Hematopoietic multipotent progenitor cell treated with erythropoietin and hydrocortisone succinate and interleukin-3 and kit ligand, for 4 days (in vitro differentiated cells): ENCODE measurements at regions not wholly inside any gene's neighbourhood (a gene's known extent, or its start where the extent isn't known, plus 50 kb on each side); places are given as distances from the start of the nearest gene placed in this dataset.

Experiments used
- DNase-seq: peaks from one replicate; pipeline ENCODE4 v3.0.0-alpha.2; 2015

GRCh38 chr13:107223867-107224266, 655.9 kb upstream of the ARGLU1 start:
- no peak for DNase-seq

- DNase-seq, result no peak
Measured at GRCh38 chr13:107222597-107222996, 654.7 kb upstream of the ARGLU1 start.

- no peak for DNase-seq
Measured at GRCh38 chr13:107220245-107220644, 652.3 kb upstream of the ARGLU1 start.

- DNase-seq, result no peak
Measured at GRCh38 chr13:107217251-107217650, 649.3 kb upstream of the ARGLU1 start.

- DNase-seq, result no peak
Measured at GRCh38 chr13:107216046-107216755, 648.3 kb upstream of the ARGLU1 start.

DNA sequence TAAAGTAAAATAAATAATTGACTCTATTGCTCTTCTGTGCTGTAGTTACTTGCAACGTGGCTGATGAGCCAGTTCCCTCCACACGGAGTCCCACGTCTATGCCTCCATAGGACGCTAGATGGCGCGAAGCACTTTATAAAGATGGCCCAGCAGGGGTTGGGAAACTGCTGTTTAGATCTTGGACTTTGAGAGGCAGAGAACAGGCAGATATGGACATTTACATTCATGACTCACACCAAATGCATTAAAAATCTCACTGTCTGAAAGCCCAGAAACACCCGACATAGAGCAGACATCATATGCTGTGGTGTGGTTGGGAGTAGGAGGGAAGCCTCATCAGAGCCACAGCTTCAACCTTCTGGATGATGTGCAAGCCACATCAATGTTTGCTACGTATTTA, 643.1 kb upstream of the ARGLU1 start:
- peak; percentile 83 for DNase-seq

- no peak for DNase-seq
Measured at GRCh38 chr13:107210723-107211030, 642.7 kb upstream of the ARGLU1 start.

- DNase-seq, result no peak
Measured at GRCh38 chr13:107209824-107210722, 642.1 kb upstream of the ARGLU1 start.

- no peak for DNase-seq
Measured at GRCh38 chr13:107208889-107209288, 641.0 kb upstream of the ARGLU1 start.

GRCh38 chr13:107205318-107206104, 637.6 kb upstream of the ARGLU1 start:
- peak; percentile 73 for DNase-seq

DNA sequence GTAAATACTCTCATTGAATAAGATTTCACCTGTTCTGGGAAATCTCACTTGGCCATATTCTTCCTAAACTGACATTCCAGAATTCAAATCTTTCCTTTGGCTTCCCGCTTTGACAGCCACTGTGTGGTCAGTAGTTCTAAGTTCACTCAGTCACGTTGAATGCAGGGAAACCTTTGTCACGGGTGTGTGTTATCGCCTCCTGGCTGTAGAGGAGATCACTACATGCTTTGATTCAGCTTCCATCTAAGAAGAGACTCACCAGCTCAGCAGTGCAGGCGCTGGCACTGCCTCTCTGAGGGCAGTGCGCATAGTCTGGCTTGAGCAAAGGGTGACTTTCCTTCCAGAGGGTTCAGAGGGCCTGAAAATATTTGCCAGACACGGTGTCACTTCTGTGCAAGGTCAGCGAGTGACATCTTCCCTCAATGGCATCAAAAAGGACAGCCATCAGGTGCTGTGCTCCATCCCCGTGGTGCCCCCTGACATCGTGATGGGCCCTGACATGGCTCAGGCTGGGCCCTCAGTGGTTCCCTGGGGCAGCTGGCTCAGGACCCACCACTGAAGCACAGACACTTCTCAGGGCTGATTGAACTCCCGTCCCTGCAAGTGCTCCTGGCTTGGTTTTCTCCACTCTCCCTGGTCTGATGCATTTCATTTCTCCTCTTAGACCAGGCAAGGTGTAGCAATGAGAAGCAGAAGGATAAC, 635.4 kb upstream of the ARGLU1 start:
- DNase-seq, result peak; percentile 41

- no peak for DNase-seq
Measured at GRCh38 chr13:107202371-107203023, 634.6 kb upstream of the ARGLU1 start.

DNA sequence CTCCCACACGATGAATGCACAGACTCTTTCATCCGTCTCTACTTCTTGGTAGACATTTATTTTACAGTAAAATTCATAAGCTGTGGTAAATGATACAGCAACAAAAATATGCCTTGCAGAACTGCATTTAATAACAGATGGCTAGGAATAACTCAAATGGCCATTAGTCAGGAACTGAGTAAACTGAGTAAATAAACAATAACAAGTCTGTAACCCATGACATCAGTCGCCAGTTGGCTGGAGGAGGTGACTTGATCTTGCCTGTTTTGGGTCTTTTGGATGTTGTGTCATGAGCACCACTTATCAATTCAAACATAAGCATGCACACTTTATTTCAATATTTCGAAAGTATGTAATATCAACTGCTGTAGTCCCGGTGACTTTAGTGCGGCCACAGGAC, 632.6 kb upstream of the ARGLU1 start:
- DNase-seq, result no peak

DNA sequence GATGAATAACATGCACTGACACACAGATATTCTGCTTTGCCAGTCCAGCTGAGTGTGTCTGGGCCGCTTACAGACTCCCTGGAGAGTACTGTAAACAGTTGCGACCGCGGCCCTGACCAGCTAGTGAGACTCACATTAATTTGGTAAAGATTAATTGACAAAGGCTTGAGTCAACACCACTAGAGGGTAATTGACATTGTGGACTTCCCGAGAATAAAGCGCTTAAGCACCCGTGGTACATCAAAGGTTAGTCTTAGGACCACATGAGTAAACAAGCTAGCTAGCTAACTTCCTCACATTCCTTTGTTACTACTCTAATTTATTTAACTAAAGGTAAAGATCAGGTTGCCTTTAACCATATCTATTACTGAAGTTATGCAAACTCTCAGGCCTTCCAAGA, 624.4 kb upstream of the ARGLU1 start:
- DNase-seq, result no peak

DNA sequence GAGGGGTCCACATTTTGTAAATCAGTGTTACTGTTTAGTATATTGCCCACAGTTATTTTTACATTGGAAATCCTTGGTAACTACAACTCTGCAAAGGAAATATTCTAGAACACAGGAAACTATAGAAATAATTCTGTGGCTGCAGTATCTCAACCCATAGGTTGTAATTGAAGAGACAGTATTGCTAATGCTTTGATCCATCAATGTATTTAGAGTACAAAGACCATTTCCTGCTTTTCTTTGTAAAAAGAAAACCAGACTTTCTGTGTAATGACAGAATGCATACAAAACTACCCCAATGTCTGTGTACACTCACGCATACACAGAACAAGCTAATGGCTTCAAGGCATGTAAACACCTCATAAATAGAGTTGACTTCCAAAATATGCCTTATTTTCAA, 622.1 kb upstream of the ARGLU1 start:
- no peak for DNase-seq

DNA sequence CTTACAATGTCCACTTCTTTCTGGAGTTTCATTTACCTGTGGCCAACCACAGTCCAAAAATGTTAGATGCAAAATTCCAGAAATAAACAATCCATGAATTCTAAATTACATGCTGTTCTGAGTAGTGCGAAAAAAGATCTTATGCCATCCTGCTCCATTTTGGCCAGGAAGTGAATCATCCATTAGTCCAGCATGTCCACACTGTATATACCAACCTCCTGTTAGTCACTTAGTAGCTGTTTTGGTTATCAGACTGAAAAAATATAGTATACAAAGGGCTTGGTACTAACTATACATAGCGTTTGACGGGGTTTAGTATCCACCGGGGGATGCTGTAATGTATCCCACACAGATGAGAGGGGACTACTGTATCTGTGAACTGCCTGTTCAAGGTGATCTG, 618.0 kb upstream of the ARGLU1 start:
- DNase-seq, result no peak

- DNase-seq, result no peak
Measured at GRCh38 chr13:107170270-107170931, 602.5 kb upstream of the ARGLU1 start.

- DNase-seq, result no peak
Measured at GRCh38 chr13:107157271-107157670, 589.3 kb upstream of the ARGLU1 start.

DNA sequence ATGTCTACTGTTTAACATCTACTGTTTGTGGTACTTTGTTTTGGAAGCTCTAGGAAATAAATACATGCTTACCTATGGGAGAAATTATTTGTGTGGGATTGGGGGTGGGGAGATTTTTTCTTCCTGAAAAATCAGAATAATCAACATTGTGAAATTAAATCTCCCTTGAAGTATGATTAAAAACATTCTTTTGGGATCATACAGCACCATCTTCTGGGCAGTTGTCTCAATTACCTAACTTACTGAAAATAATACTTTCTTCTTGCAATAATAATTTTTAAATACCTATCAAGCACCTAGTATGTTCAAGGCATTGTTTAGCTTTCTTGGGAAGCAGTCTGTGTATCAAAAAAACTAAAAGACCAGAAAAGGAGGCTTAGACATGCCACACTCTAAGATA, 576.5 kb upstream of the ARGLU1 start:
- no peak for DNase-seq

GRCh38 chr13:107141767-107142166, 573.8 kb upstream of the ARGLU1 start:
- no peak for DNase-seq

- no peak for DNase-seq
Measured at GRCh38 chr13:107139006-107139405, 571.1 kb upstream of the ARGLU1 start.

GRCh38 chr13:107138486-107138885, 570.5 kb upstream of the ARGLU1 start:
- DNase-seq, result no peak
